ENCODE measurements at regions not wholly inside any gene's neighbourhood (a gene's known extent, or its start where the extent isn't known, plus 50 kb on each side); places are given as distances from the start of the nearest gene placed in this dataset.

GRCh38 chrX:781224-782204 lies 150.9 kb downstream of the SHOX start:
- no peak overlapping the region for H3K27ac Mint-ChIP-seq
- no peaks in the 10 kb centered on the region for H3K9me3 Mint-ChIP-seq
- peak overlapping the region; percentile 39 for H3K4me3 Mint-ChIP-seq
- peaks cover 59% of the 10 kb centered on the region for H3K27me3 Mint-ChIP-seq (ENCODE audit: low read depth, poor library complexity)
- no peaks in the 10 kb centered on the region for H3K36me3 Mint-ChIP-seq (ENCODE audit: low read depth)
- peaks cover 10% of the 10 kb centered on the region for H3K4me1 Mint-ChIP-seq
- TF ChIP-seq CTCF (IDR thresholded peaks at IDR 0.05): no peak
- DNase-seq: no peak

GRCh38 chrX:776529-777230 lies 146.1 kb downstream of the SHOX start:
- peaks cover 8% of the 10 kb centered on the region for H3K4me1 Mint-ChIP-seq
- no peak for TF ChIP-seq CTCF (IDR thresholded peaks at IDR 0.05)
- peaks cover 64% of the 10 kb centered on the region for H3K27me3 Mint-ChIP-seq (ENCODE audit: low read depth, poor library complexity)
- H3K36me3 Mint-ChIP-seq (ENCODE audit: low read depth): no peaks in the 10 kb centered on the region
- H3K4me3 Mint-ChIP-seq: no peak overlapping the region
- H3K27ac Mint-ChIP-seq: no peak overlapping the region
- H3K9me3 Mint-ChIP-seq: no peaks in the 10 kb centered on the region
- no peak for DNase-seq

- DNase-seq: no peak
Observed at GRCh38 chrX:776061-776460, 145.5 kb downstream of the SHOX start.

GRCh38 chrX:774536-774935 lies 143.9 kb downstream of the SHOX start:
- no peaks in the 10 kb centered on the region for H3K36me3 Mint-ChIP-seq (ENCODE audit: low read depth)
- H3K27ac Mint-ChIP-seq: no peak overlapping the region
- no peaks in the 10 kb centered on the region for H3K9me3 Mint-ChIP-seq
- TF ChIP-seq CTCF (IDR thresholded peaks at IDR 0.05): no peak
- H3K4me3 Mint-ChIP-seq: no peak overlapping the region
- peaks cover 59% of the 10 kb centered on the region for H3K27me3 Mint-ChIP-seq (ENCODE audit: low read depth, poor library complexity)
- H3K4me1 Mint-ChIP-seq: peaks cover 10% of the 10 kb centered on the region
- no peak for DNase-seq

More at GRCh38 chrX:776061-776460, 145.5 kb downstream of the SHOX start:
- peaks cover 61% of the 10 kb centered on the region for H3K27me3 Mint-ChIP-seq (ENCODE audit: low read depth, poor library complexity)
- no peaks in the 10 kb centered on the region for H3K36me3 Mint-ChIP-seq (ENCODE audit: low read depth)
- H3K4me3 Mint-ChIP-seq: no peak overlapping the region
- no peak overlapping the region for H3K27ac Mint-ChIP-seq
- no peaks in the 10 kb centered on the region for H3K9me3 Mint-ChIP-seq
- peaks cover 2% of the 10 kb centered on the region for H3K4me1 Mint-ChIP-seq
- TF ChIP-seq CTCF (IDR thresholded peaks at IDR 0.05): no peak

- no peak for TF ChIP-seq CTCF (IDR thresholded peaks at IDR 0.05)
- Mint-ChIP-seq H3K4me3 (no peak overlapping the region), H3K9me3 (no peaks in the 10 kb centered on the region), H3K4me1 (peaks cover 13% of the 10 kb centered on the region), H3K36me3 (ENCODE audit: low read depth) (no peaks in the 10 kb centered on the region), H3K27me3 (ENCODE audit: low read depth, poor library complexity) (peaks cover 52% of the 10 kb centered on the region), H3K27ac (no peak overlapping the region)
- no peak for DNase-seq
Observed at GRCh38 chrX:773292-774025, 142.9 kb downstream of the SHOX start.
